Transverse colon (tissue), 4 donors: ENCODE measurements at regions not wholly inside any gene's neighbourhood (a gene's known extent, or its start where the extent isn't known, plus 50 kb on each side); places are given as distances from the start of the nearest gene placed in this dataset.

ENCODE experiments used
- CTCF ChIP-seq, 5 experiments: fragments of 200-600 bp in 3 of 5; fragments of 450-650 bp in 2 of 5; sonication (generic) in 3 of 5; IDR thresholded peaks; 1 replicate in 2 of 5; 2 replicates in 3 of 5; pipeline ENCODE4 v1.5.1; 2016 to 2017; ENCODE audit warnings: antibody characterized with exemption in 5 of 5, inconsistent platforms in 3 of 5, mild to moderate bottlenecking in 2 of 5, moderate library complexity in 1 of 5
- EP300 ChIP-seq: sonication (generic); formaldehyde crosslinking; IDR thresholded peaks from one replicate; pipeline ENCODE4 v1.6.1; 2017; ENCODE audit warnings: antibody characterized with exemption, low read depth
- POLR2A ChIP-seq: fragments of 450-650 bp; IDR thresholded peaks from one replicate; pipeline ENCODE4 v1.6.1; 2016; ENCODE audit warnings: antibody characterized with exemption, mild to moderate bottlenecking, moderate library complexity
- POLR2AphosphoS5 ChIP-seq, 3 donors: sonication (generic); formaldehyde crosslinking; IDR thresholded peaks; one replicate each; pipeline ENCODE4 v1.6.1; 2016; ENCODE audit warnings: antibody characterized with exemption in 3 of 3

DNA sequence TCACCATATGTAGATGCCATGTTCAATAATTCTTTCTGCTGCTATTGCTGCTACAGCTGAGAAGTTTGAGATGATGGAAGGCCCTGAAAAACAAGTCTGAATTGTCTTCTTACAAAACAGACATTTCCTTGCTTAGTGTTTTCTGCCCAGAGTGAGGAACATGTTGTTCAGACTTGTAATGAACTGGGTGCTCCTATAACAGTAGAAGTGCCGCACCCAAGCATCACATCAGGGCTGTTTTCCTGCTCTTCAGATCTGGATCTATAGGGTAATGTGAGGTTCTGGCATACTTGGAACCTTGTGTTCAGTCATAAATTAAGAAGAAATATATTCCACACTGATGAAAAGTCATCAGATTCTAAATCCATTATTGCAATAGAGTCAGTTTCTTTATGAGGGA, 171.9 kb upstream of the DIO2 start:
- TF ChIP-seq POLR2A (no peak), CTCF (IDR thresholded peaks at IDR 0.05) (no peak), EP300 (no peak), POLR2AphosphoS5 (IDR thresholded peaks at IDR 0.05) (no peak)
